ENCODE measurements at regions not wholly inside any gene's neighbourhood (a gene's known extent, or its start where the extent isn't known, plus 50 kb on each side); places are given as distances from the start of the nearest gene placed in this dataset.

GRCh38 chr5:161077496-161077895 lies 225.5 kb upstream of the ATP10B start:
- TF ChIP-seq ZNF274 (IDR thresholded peaks at IDR 0.05; ENCODE audit: low read depth, low read length), result no peak
- no peak for TF ChIP-seq SUZ12 (IDR thresholded peaks at IDR 0.05; ENCODE audit: extremely low read depth, insufficient read depth, insufficient read length)
- no peak for TF ChIP-seq YY1 (IDR thresholded peaks at IDR 0.05; ENCODE audit: insufficient read depth, insufficient read length)

All from NT2/D1 (cell line).